ENCODE measurements at regions not wholly inside any gene's neighbourhood (a gene's known extent, or its start where the extent isn't known, plus 50 kb on each side); places are given as distances from the start of the nearest gene placed in this dataset.

GRCh38 chr16:55107851-55108250 is 177.2 kb downstream of the IRX5 start:
- H3K4me1 Mint-ChIP-seq (ENCODE audit: low read depth) = no peaks in the 10 kb centered on the region
- H3K36me3 Mint-ChIP-seq (ENCODE audit: low read depth) = no peaks in the 10 kb centered on the region
- no peak for TF ChIP-seq CTCF (IDR thresholded peaks at IDR 0.05)
- no peaks in the 10 kb centered on the region for H3K9me3 Mint-ChIP-seq
- H3K4me3 Mint-ChIP-seq = no peak overlapping the region
- CTCF ChIA-PET = no interaction called here
- POLR2A ChIA-PET = interaction anchor here (1.1 kb wide), 1 partner anchor 315 kb away, joined by 3 read pairs; no protein-coding TSS in a partner anchor
- intact Hi-C loops (cut with micrococcal nuclease) = no loop called here
- no peak overlapping the region for H3K27ac Mint-ChIP-seq
- no peak for DNase-seq
- no peaks in the 10 kb centered on the region for H3K27me3 Mint-ChIP-seq
- no peak for ATAC-seq

GRCh38 chr16:55113210-55113609 is 182.5 kb downstream of the IRX5 start:
- POLR2A ChIA-PET = no interaction called here
- intact Hi-C loops (cut with micrococcal nuclease) = no loop called here

GRCh38 chr16:55115506-55115905 is 184.8 kb downstream of the IRX5 start:
- H3K27ac Mint-ChIP-seq = no peak overlapping the region
- POLR2A ChIA-PET = no interaction called here
- intact Hi-C loops (cut with micrococcal nuclease) = no loop called here
- H3K4me3 Mint-ChIP-seq = no peak overlapping the region
- H3K4me1 Mint-ChIP-seq (ENCODE audit: low read depth) = no peaks in the 10 kb centered on the region
- ATAC-seq (no peak), DNase-seq (no peak)
- no peaks in the 10 kb centered on the region for H3K9me3 Mint-ChIP-seq
- no peaks in the 10 kb centered on the region for H3K27me3 Mint-ChIP-seq
- H3K36me3 Mint-ChIP-seq (ENCODE audit: low read depth) = no peaks in the 10 kb centered on the region
- TF ChIP-seq CTCF (IDR thresholded peaks at IDR 0.05) = no peak
- CTCF ChIA-PET = interaction anchor here (1.3 kb wide), 1 partner anchor 12 kb away, joined by 3 read pairs; no protein-coding TSS in a partner anchor

More at GRCh38 chr16:55113210-55113609, 182.5 kb downstream of the IRX5 start:
- no peak overlapping the region for H3K4me3 Mint-ChIP-seq
- H3K4me1 Mint-ChIP-seq (ENCODE audit: low read depth) = no peaks in the 10 kb centered on the region
- DNase-seq (no peak), ATAC-seq (no peak)
- no peak overlapping the region for H3K27ac Mint-ChIP-seq
- H3K9me3 Mint-ChIP-seq = no peaks in the 10 kb centered on the region
- CTCF ChIA-PET = no interaction called here
- TF ChIP-seq CTCF (IDR thresholded peaks at IDR 0.05) = no peak
- H3K36me3 Mint-ChIP-seq (ENCODE audit: low read depth) = no peaks in the 10 kb centered on the region
- H3K27me3 Mint-ChIP-seq = no peaks in the 10 kb centered on the region

- Mint-ChIP-seq H3K27me3 (no peaks in the 10 kb centered on the region), H3K27ac (no peak overlapping the region), H3K4me1 (ENCODE audit: low read depth) (no peaks in the 10 kb centered on the region), H3K4me3 (no peak overlapping the region), H3K36me3 (ENCODE audit: low read depth) (no peaks in the 10 kb centered on the region), H3K9me3 (no peaks in the 10 kb centered on the region)
- ATAC-seq = no peak
- ChIA-PET CTCF (interaction anchor here (1.3 kb wide), 1 partner anchor 11 kb away, joined by 3 read pairs; no protein-coding TSS in a partner anchor), POLR2A (no interaction called here)
- no peak for TF ChIP-seq CTCF (IDR thresholded peaks at IDR 0.05)
- intact Hi-C loops (cut with micrococcal nuclease) = no loop called here
- no peak for DNase-seq
Measured at GRCh38 chr16:55116165-55116920, 185.7 kb downstream of the IRX5 start.

GRCh38 chr16:55118701-55119260 is 188.1 kb downstream of the IRX5 start:
- ATAC-seq (no peak), DNase-seq (no peak)
- POLR2A ChIA-PET = no interaction called here
- H3K27ac Mint-ChIP-seq = no peak overlapping the region
- no peaks in the 10 kb centered on the region for H3K36me3 Mint-ChIP-seq (ENCODE audit: low read depth)
- CTCF ChIA-PET = no interaction called here
- no peaks in the 10 kb centered on the region for H3K4me1 Mint-ChIP-seq (ENCODE audit: low read depth)
- H3K4me3 Mint-ChIP-seq = no peak overlapping the region
- no peaks in the 10 kb centered on the region for H3K27me3 Mint-ChIP-seq
- H3K9me3 Mint-ChIP-seq = no peaks in the 10 kb centered on the region
- intact Hi-C loops (cut with micrococcal nuclease) = no loop called here
- TF ChIP-seq CTCF (IDR thresholded peaks at IDR 0.05) = no peak

Measured in activated CD8-positive, alpha-beta T cell treated with anti-CD3 and anti-CD28 coated beads for 36 hours (primary cell).